ENCODE measurements at regions not wholly inside any gene's neighbourhood (a gene's known extent, or its start where the extent isn't known, plus 50 kb on each side); places are given as distances from the start of the nearest gene placed in this dataset.

DNA sequence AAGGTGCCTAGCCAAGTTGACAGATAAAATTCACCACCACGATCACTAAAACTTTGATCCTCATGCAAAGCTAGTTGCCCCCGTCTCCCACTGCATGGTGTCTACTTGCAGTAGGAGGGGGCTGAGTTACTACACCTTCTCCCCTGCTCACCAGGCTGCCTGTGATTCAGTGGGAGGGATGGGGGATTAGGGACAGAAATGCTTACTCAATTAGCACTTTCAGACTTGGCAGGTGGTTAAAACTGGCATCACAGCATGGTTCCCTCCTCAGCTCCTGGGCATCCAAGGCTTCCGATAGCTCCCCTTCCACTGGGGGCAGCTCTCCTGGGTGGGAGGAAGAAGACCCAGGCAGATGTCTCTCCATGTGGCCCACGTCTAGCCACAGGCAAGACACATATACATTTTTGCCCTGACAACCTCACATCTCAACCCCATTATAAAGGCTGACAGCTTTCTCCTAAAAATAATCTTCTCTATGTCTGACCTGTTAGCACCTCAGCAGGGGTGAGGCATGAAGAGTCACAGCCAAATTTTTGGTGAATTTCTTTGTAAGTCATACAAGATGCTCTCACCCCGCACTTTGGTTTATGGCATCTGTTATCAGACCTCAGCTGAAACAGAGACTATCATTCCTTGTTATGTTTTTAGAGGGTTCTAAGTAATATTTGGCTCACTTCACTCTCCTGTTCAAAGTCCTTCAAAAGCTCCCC lies 369.0 kb downstream of the SV2B start:
- no peak for FAIRE-seq
- DNase-seq (ENCODE audit: extremely low spot score, insufficient read length, low read depth), result no peak

DNA sequence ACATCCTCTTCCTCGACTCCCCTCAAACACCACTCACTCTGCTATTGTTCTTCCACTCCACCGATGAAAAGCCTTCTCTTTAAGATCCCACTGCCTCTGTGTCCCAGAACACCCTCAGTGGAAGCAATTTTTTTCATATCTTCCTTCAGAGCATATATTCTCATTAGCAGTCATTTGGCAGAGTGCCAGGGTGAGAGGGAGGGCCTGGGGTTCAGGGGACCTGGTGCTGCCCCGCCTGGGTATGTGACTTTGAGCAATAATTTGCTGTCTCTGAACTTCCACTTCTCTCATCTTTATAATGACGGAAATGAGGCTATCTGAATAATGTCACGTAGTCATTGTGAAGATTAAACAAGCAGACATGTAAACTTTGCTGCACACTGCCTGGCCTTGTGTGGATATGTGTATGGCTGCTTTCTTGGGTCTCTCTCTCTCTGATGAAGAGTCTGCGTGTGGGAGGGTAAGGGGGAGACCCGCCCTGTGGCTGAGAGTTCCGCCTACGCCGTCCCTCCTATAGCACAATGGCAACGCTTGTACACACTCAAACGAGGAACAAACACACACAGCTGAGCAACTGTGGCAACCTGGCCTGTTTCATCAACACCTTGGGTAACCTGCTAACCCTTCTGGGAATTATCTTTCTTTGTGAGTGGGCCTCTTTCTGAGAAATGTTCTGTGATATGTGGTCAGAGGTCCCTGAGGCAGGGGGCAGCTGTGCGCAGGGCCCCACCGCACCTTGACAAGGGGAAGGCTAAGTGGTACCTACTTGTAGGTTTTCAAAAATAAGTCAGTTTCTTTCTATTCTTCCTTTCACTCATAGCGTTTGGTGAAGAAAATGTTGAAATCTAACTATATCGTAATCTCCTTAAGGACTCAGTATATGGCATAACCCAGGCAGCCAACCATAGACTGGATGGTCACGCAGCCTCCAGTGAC lies 369.8 kb downstream of the SV2B start:
- FAIRE-seq (no peak), DNase-seq (ENCODE audit: extremely low spot score, insufficient read length, low read depth) (no peak)

DNA sequence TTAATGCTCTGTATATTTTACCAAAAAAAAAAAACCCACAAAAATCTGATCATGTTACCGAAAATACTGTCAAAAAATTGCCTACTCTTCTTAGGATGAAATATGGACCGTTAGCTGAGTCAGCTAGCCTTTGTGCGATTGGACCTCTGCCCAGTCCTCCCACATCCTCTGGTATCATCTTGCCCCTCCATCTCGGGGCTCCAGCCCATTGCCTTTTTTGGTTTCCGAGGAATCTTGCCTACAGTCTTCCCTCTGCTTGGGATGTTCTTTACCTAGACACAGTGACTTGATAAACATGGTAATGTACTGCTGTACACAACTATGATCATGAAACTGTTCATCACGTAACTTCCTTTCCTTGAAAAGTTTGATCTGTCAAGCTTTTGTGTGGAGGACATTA lies 371.4 kb downstream of the SV2B start:
- no peak for FAIRE-seq
- no peak for DNase-seq (ENCODE audit: extremely low spot score, insufficient read length, low read depth)

DNA sequence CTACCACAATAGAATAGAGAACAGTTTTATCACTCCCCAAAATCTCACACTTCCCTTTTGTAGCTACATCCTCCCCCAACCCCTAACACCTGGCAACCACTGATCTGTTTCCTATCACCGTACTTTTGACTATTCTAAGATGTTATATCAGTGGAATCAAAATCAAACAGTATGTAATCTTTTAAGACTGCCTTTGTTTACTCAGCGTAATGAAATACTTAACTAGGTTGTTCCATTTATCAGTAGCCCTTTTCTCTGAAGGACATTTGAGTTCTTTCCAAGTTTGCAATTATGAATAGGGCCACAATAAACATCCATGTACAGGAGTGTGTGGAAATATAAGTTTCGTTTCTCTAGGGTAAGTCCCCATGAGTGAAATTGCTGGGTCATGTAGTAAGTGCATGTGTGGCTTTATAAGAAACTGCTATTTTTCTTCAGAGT lies 372.3 kb downstream of the SV2B start:
- no peak for DNase-seq (ENCODE audit: extremely low spot score, insufficient read length, low read depth)
- FAIRE-seq, result no peak

DNA sequence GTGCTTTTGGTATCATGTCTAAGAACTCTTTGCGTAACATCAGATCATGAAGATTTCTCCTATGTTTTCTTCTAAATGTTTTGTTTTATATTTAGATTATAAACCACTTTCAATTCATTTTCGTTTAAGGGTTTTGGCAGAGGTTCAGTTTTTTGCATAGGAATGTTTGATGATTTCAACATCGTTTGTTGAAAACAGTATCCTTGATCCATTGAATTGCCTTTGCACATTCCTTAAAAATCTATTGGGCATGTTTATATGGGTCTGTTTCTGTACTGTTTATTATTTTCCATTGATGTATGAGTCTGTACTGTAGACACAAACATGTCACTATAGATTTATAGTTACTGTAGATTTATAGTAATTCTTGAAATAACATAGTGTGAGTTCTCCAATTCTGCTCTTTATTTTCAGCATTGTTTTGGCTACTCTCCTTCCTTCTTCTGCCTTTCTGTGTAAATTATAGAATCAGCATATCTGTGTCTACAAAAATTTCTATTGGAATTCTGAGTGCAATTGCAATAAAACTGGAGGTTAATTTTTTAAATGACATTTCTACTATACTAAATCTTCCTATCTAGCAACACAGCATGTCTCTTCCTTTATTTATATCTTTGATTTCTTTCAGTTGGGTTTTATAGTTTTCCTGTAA lies 374.0 kb downstream of the SV2B start:
- DNase-seq (ENCODE audit: extremely low spot score, insufficient read length, low read depth) (no peak), FAIRE-seq (no peak)

DNA sequence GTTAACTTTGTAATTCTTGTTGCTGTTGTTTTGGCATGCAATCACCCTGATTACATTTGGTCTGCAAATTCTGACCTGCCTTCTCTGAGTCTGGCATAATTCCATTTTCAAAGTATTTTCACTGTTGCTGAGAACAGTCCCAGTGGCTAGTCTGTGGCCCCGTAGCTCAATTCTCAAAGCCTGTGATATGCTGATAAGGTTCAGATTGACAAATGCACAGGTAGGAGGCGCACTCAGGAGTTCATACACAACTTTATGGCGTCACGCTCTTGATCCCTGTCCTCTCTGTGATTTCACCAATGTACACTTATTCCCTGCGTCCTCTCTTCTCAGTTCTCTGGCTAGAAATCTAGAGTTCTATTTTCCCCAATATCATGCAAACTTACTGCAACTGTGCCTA lies 376.6 kb upstream of the SLCO3A1 start:
- FAIRE-seq (no peak), DNase-seq (ENCODE audit: extremely low spot score, insufficient read length, low read depth) (no peak)

DNA sequence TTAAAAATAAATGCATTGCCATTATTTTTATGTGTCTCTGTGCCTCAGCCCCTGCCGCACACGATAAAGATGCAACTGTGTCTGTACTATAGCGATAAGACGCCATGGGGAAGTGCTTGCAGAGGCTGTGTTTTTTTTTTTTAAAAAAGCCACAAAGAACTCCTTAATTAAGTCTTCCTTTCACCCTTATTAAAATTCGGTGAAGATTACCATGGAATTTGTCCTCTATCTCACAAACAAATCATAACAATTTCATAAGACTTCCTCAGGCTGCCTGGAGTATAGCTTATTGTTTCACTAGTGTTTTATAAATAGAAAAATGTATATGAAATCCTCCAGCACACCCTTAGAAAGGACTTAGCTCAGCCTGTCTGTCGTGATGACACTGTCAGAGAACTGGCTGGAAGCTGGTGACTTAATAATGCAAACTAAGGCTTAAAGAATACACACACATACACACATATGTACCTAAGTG lies 374.8 kb upstream of the SLCO3A1 start:
- FAIRE-seq (no peak), DNase-seq (ENCODE audit: extremely low spot score, insufficient read length, low read depth) (no peak)

DNA sequence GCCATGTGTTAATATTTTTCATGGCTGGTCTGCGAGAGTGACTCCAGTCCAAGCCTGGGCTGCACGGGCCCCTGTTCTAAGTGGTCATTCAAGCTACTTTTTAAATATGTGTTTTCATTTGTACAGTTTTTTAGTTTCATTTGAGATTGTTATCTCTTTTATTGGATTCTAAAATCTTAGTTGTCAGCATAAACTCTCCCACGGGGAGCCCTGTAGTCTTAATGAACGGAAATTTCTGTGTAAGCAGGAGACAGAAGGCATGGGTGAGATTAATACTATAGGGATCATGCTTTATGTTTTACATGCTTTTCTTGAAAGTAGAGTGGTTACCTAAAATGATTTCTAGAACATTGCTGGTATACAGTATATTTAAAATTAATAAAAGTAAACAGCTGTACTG lies 373.1 kb upstream of the SLCO3A1 start:
- DNase-seq (ENCODE audit: extremely low spot score, insufficient read length, low read depth), result no peak
- no peak for FAIRE-seq

DNA sequence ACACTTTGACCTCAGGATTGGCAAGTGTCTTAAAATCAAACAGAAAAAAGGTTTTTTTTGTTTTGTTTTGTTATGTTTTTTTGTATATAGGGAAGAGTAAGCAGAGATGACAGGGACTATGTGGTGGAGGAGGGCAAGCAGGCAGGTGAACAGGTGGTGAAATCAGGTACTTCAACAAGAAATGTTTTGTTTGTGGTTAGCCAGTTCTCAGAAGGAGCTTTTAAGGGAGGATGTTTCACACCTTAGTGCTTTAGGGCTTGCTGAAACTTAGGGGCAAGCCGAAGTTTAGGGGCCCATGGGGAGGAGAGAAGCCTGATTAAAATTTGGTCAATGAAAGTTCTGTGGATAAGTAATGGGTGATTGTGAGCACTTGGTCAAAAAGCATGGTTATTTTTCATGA lies 370.7 kb upstream of the SLCO3A1 start:
- FAIRE-seq (no peak), DNase-seq (ENCODE audit: extremely low spot score, insufficient read length, low read depth) (no peak)

DNA sequence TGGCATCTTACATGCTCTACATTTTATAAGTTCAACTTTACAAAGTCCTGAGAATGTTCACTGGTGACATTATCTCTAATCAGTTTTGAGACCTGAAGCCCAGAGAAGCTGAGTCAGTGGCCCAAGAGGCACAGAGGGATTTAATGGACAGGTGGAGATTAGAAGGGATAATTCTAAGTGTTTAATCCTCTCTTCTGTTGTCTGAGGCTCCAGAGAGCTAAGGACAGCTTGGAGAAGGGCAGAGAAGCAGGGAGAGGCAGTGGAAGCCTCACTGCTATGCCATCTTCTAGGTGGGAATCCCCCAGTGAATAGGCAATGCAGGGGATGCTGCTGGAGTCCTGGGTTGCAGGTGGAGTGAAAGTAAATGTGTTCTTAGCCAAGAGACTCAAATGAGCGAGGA lies 369.4 kb upstream of the SLCO3A1 start:
- FAIRE-seq, result no peak

DNA sequence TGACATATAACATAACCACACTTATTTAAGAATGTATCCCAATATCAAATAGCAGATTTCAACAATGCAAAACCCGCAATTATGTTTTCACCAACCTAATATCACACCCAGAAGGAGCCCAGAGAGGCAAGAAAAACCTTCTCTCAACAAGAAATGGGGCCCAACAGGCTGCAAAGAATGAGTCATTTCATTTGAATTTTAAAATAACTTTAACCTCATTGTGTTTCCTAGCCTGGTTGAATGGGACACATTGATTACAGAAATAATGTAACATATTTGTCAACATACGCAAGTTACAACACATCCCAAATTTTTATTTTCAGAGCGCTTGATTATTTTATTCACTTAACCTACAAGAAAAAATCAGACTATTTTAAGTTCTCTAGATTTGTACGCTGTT lies 365.1 kb upstream of the SLCO3A1 start:
- FAIRE-seq (no peak), DNase-seq (ENCODE audit: extremely low spot score, insufficient read length, low read depth) (no peak)

More for the DNA sequence above, 369.4 kb upstream of the SLCO3A1 start:
- DNase-seq (ENCODE audit: extremely low spot score, insufficient read length, low read depth), result no peak

DNA sequence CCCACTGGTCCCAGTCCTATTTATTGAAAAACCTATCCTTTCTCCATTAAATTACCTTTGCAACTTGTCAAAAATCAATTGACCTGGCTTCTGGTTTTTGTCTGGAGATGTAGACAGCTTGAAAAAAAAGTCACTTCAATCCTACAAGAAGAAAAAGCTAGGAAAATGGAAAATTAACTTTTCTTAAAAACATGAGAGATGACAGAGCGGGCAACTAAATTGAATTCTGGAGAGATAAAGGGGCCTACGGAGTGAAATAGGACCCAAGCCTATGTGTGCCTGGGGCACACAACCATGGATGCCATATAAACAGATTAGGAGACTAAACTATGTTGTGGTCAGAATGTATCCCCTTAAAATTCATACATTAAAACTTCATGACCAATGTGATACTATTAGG lies 363.3 kb upstream of the SLCO3A1 start:
- DNase-seq (ENCODE audit: extremely low spot score, insufficient read length, low read depth) (no peak), FAIRE-seq (no peak)

DNA sequence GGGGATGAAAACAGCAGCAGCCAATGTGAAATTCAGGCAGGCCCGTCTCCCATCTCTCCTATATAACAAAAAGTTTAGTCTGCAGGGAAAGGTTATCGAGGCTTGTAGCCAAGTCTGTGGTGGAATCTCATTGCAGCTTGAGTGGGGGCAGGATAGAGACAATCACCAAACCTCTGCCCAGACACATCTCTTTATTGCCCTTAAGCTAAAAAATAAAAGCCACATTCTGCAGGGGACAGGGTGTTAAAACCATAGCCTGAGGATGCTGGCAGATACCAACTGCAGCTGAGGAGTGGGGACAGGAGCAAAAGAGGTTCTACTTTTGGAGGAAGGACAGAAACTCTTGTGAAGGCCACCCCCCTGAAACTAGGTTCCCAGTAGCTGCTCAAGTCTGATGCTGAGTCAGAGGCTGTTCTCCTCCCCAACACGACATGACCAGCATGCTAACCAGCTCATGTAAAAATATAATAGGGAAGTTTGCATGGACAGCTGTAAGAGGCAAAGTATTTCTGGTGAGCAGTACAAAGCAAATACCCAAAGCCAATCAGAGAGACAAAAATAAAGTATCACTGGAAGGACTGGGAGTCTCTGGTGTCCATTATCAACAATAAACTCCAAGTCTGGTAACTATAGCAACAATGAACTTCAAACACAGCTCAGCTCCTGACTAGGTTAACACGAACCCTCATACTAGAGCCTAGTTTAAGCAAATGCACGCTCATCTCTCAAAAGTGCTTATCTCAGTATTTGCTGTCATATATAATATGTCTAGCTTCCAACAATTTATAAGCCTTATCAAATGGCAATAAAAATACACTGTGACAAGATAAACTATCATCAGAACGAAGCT lies 362.2 kb upstream of the SLCO3A1 start:
- DNase-seq (ENCODE audit: extremely low spot score, insufficient read length, low read depth) (no peak), FAIRE-seq (no peak)

DNA sequence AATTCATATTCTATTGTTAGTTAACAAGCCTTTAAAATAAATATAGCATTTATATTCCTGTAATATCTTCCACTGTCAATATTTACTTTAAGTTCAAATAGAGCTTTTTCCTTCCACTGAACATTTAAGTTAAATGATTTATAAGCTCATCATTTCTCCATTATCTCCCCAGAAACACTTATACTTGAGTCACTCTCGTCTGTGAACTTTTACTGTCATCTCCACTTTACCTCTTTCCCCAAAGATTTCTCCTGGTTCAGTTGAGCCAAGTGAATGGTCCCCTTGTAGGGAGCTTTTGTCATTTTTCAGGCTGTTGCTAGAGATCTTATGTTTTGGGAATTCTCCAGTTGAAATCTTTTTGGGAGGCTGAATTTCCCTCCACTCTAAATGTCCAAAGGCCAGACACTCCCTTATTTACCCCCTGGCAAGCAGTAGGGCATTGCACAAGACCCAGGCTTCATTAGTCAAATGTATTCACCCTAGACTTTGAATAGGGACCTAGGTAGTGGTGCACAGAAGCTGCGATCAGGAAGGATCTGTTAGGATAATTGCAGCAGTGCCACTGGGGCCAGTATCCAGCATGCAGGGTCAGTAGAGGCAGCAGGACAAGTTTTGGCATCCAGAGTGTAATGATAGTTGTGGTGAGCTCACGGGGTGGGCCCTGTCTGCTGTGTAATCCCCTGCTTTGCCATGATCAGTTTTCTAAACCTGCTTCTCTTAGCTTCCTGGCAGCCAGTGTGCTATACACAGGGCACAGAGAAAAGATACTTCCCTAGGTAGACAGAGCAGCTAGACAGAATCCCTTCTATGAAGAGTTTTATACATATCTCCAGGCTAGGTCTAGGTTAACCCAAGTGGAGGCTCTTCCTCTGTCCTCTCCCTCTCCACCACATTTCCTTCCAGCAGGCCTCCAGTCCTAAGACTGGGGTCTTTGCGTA lies 356.5 kb upstream of the SLCO3A1 start:
- FAIRE-seq (no peak), DNase-seq (ENCODE audit: extremely low spot score, insufficient read length, low read depth) (no peak)

DNA sequence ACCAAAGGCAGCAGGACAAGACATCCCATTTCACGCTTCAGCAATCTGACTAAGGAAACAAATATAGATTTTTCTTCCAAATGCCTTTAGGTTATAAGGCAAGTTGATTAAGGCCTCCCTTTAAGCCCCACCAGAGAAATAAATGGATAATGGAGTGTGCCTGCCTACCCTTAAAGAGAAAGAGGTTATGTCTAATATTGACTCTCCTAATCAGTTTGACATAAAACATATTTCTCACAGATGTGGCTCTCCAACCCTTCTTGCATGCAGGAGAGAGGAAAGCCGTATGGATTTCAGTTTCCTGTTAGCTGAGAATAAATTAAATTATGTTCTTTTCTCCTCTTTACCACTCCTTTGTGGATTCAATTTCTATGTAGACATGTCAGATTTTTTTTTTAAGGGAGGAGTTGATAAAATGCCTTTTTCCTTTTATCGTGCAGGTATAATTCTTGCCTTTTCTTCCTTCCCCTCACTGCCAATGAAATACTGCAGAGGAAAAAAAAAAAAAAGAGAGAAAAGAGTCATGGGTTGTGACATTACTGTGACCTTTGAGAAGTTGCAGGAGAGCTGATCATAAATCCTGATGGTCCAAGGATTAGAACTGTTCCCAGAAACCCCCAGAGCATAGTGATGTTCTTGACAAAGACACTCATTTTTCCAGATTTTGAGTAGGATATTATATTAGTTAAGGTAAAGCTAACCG lies 355.3 kb upstream of the SLCO3A1 start:
- FAIRE-seq, result no peak
- no peak for DNase-seq (ENCODE audit: extremely low spot score, insufficient read length, low read depth)

DNA sequence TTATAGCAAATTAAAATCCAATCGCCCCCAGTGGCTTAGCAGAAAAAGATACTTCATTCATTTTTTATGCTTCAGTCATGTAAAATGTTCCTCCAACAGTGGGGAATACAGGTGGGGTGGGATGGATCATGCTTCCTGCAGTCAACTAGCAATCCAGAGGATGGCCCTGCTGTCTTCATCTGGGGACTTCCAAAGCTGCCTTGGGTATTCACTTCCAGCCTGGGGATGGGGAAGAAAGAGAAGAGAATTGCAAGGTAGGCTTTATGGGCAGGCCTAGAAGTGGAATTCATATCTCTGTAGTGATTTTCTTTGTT lies 354.8 kb upstream of the SLCO3A1 start:
- no peak for FAIRE-seq
- DNase-seq (ENCODE audit: extremely low spot score, insufficient read length, low read depth), result no peak

DNA sequence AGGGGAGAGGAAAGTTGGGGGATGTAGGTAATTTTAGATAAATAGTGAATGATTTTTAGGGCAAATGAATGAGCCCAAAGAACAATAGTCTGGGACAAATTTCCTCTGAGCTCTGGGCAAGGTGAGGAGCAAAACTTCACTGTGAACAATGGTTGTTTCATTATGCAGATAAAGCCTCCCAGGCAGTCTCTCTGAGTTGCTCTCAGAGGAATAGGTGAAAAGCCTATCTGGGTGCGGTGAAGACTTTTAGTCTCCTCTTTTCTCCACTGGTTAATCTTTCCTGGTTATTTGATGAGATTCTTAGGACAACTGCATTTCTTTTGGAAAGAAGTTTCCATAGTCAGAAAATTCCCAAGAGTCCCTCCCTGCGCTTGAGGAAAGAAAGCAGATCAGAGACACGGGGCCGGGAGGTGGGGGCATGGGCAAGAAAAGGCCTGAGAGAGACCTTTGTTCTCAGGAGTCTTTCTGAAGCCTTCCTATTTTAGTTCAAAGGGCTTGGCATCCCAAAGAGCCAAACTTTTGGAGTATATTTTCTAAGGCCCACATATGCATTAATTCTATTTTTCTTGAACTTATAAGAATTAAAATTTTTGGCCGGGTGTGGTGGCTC lies 353.6 kb upstream of the SLCO3A1 start:
- no peak for FAIRE-seq
- no peak for DNase-seq (ENCODE audit: extremely low spot score, insufficient read length, low read depth)

DNA sequence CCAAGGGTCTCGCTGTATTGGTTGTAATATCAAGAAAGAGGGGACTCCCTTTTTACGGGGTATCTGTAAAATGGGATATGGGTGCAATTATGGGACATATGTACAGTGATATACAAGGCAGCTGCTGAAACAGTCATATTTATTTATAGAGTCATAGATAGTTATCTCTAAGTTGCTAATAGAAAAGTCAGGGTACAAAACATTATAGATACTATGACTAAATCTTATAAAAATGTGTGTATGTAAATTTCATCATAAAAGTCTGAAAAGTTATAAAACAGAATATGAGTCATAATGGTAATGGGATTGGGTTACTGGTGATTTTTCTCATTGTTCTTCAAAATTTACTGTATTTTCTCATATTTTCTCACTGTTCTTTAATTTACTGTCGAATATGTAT lies 344.9 kb upstream of the SLCO3A1 start:
- no peak for FAIRE-seq
- DNase-seq (ENCODE audit: extremely low spot score, insufficient read length, low read depth), result no peak

Data from GM18507 (cell line).